ENCODE measurements at regions not wholly inside any gene's neighbourhood (a gene's known extent, or its start where the extent isn't known, plus 50 kb on each side); places are given as distances from the start of the nearest gene placed in this dataset.

DNA sequence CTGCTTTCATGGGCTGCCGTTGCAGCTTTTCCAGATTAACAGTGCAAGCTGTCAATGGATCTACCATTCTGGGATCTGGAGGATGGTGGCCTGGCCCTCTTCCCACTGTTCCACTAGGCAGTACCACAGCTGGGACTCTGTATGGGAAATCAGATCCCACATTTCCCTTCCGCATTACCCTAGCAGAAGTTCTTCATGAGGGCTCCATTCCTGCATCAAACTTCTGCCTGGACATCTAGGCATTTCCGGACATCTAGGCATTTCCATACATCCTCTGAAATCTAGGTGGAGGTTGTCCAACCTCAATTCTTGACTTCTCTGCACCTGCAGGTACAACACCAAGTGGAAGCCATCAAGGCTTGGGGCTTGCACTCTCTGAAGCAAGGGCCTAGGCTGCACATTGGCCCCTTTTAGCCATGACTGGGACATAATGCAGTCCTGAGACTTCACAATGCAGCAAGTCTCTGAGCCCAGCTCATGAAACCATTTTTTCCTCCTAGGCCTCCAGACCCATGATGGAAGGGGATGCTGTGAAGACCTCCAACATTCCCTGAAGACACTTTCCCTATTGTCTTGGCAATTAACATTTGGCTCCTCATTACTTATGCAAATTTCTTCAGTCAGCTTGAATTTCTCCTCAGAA, 863.3 kb downstream of the C12orf50 start:
- TF ChIP-seq CTCF (IDR thresholded peaks at IDR 0.05) (no peak), EZH2phosphoT487 (IDR thresholded peaks at IDR 0.05) (no peak)
